OCI-LY1 (cell line): ENCODE measurements at regions not wholly inside any gene's neighbourhood (a gene's known extent, or its start where the extent isn't known, plus 50 kb on each side); places are given as distances from the start of the nearest gene placed in this dataset.

Experiments used
- H2AFZ ChIP-seq: fragments of 200-600 bp; sonication (generic), shearing (Covaris generic); 2 replicates; pipeline ENCODE4 v1.6.0; 2014; ENCODE audit warnings: antibody characterized with exemption, mild to moderate bottlenecking, low read length
- H3F3A ChIP-seq: fragments of 200-600 bp; sonication (generic), shearing (Covaris generic); 2 replicates; pipeline ENCODE4 v1.6.0; 2014; ENCODE audit warnings: mild to moderate bottlenecking, antibody characterized with exemption, low read length, moderate library complexity; ENCODE audit not compliant: insufficient read depth
- H3K27ac ChIP-seq: fragments of 200-600 bp; sonication (generic); 2 replicates; pipeline ENCODE4 v1.5.1; 2014; ENCODE audit warnings: low read length, mixed run types, mild to moderate bottlenecking, low read depth; ENCODE audit not compliant: poor library complexity, severe bottlenecking
- H3K27me3 ChIP-seq: fragments of 200-600 bp; sonication (generic); 2 replicates; pipeline ENCODE4 v1.6.0; 2014; ENCODE audit warnings: antibody characterized with exemption, mild to moderate bottlenecking, low read length, moderate library complexity; ENCODE audit not compliant: insufficient read depth
- H3K36me3 ChIP-seq: fragments of 200-600 bp; sonication (generic); 2 replicates; pipeline ENCODE4 v1.6.1; 2014; ENCODE audit warnings: mild to moderate bottlenecking, antibody characterized with exemption, low read length, moderate library complexity, mixed read lengths; ENCODE audit not compliant: insufficient read depth
- H3K4me1 ChIP-seq: fragments of 200-600 bp; sonication (generic); 2 replicates; pipeline ENCODE4 v1.5.1; 2014; ENCODE audit warnings: mild to moderate bottlenecking, low read length, moderate library complexity; ENCODE audit not compliant: insufficient read depth, severe bottlenecking
- H3K4me2 ChIP-seq: fragments of 200-600 bp; sonication (generic), shearing (Covaris generic); 2 replicates; pipeline ENCODE4 v1.6.1; 2014; ENCODE audit warnings: low read length
- H3K4me3 ChIP-seq: fragments of 200-600 bp; sonication (generic); 2 replicates; pipeline ENCODE4 v1.5.1; 2014; ENCODE audit warnings: low read length, low read depth, mild to moderate bottlenecking, mixed read lengths; ENCODE audit not compliant: poor library complexity, severe bottlenecking
- H3K79me2 ChIP-seq: fragments of 200-600 bp; shearing (Covaris generic); 2 replicates; pipeline ENCODE4 v1.6.1; 2016; ENCODE audit warnings: mixed run types, low read length, mixed read lengths; ENCODE audit not compliant: insufficient read depth
- H3K9ac ChIP-seq: fragments of 200-600 bp; sonication (generic), shearing (Covaris generic); 2 replicates; pipeline ENCODE4 v1.6.1; 2014; ENCODE audit warnings: mild to moderate bottlenecking, low read length, mixed read lengths
- H3K9me2 ChIP-seq: fragments of 200-600 bp; sonication (generic), shearing (Covaris generic); 2 replicates; pipeline ENCODE4 v1.6.1; 2014; ENCODE audit warnings: low read depth, mild to moderate bottlenecking, low read length, mixed read lengths
- H3K9me3 ChIP-seq: fragments of 200-600 bp; shearing (Covaris generic); 2 replicates; pipeline ENCODE4 v1.6.1; 2014; ENCODE audit warnings: low read length, mixed read lengths
- H4K20me1 ChIP-seq: fragments of 200-600 bp; sonication (generic), shearing (Covaris generic); 2 replicates; pipeline ENCODE4 v1.6.0; 2016; ENCODE audit warnings: mild to moderate bottlenecking, low read length; ENCODE audit not compliant: insufficient read depth
- EZH2 ChIP-seq: fragments of 200-600 bp; sonication (generic), shearing (Covaris generic); IDR thresholded peaks from 2 replicates; pipeline ENCODE4 v1.8.0; 2017; ENCODE audit warnings: borderline replicate concordance, mixed run types, mild to moderate bottlenecking, antibody characterized with exemption, low read length, moderate library complexity, mixed read lengths
- TF ChIP-seq, protein P1 (sequence below): fragments of 200-600 bp; sonication (generic), shearing (Covaris generic); IDR thresholded peaks from 2 replicates; pipeline ENCODE4 v1.5.1; 2017; ENCODE audit warnings: mild to moderate bottlenecking, antibody characterized with exemption, low read length, moderate library complexity, mixed read lengths

DNA sequence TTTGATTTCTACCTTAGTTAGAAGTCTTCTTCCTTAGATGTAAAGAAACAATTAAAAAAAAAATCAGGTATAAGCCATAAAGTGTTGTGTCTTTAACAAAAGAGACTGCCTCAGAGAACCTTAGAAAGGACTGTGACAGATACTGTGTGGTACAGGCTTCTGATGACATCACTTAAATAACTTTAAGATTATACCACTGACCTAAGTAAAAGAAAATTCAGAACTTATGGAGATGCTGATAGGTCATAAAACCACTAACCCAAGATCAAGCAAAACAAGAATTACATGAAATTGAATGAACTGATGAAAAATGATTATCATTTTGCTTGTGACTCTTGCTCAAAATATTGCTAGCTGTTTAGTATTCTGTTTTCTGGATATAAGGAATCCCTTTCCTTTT is 220.8 kb downstream of the NRIP1 start:
- Histone ChIP-seq H3K27me3 (no peaks in the 10 kb centered on the region), H3K27ac (no peak overlapping the region), H4K20me1 (no peaks in the 10 kb centered on the region), H3F3A (no peaks in the 10 kb centered on the region), H3K9me3 (no peaks in the 10 kb centered on the region), H3K36me3 (no peaks in the 10 kb centered on the region), H3K9me2 (no peaks in the 10 kb centered on the region), H3K4me1 (no peaks in the 10 kb centered on the region), H3K9ac (no peak overlapping the region), H3K4me3 (no peak overlapping the region), H2AFZ (no peak overlapping the region), H3K4me2 (no peak overlapping the region), H3K79me2 (no peaks in the 10 kb centered on the region)
- TF ChIP-seq EZH2, result no peak
- TF ChIP-seq, protein P1, sequence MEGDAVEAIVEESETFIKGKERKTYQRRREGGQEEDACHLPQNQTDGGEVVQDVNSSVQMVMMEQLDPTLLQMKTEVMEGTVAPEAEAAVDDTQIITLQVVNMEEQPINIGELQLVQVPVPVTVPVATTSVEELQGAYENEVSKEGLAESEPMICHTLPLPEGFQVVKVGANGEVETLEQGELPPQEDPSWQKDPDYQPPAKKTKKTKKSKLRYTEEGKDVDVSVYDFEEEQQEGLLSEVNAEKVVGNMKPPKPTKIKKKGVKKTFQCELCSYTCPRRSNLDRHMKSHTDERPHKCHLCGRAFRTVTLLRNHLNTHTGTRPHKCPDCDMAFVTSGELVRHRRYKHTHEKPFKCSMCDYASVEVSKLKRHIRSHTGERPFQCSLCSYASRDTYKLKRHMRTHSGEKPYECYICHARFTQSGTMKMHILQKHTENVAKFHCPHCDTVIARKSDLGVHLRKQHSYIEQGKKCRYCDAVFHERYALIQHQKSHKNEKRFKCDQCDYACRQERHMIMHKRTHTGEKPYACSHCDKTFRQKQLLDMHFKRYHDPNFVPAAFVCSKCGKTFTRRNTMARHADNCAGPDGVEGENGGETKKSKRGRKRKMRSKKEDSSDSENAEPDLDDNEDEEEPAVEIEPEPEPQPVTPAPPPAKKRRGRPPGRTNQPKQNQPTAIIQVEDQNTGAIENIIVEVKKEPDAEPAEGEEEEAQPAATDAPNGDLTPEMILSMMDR, result no peak

DNA sequence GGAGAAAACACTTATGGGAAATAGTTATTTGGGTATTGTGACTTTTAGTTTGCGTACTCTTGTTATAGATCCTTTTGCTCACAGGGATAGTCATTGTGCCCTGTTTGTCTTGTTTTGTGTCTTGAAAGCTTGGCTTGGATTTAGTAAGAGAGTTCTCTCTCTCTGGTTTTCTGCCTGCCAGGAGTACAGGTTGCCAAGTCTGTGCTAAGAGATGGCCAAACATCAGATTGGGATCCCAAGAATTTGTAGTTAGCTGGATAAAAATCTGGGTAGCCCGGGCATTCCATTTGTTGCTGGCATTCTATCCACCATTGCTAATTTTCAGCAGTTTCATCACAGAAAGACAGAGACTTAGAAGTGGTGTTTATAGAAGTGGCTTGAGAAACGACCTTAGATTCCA is 222.2 kb downstream of the NRIP1 start:
- H3K27me3 ChIP-seq, result no peaks in the 10 kb centered on the region
- H3F3A ChIP-seq, result no peaks in the 10 kb centered on the region
- no peak overlapping the region for H3K27ac ChIP-seq
- H2AFZ ChIP-seq, result no peak overlapping the region
- no peak overlapping the region for H3K4me3 ChIP-seq
- no peaks in the 10 kb centered on the region for H3K79me2 ChIP-seq
- H3K9me2 ChIP-seq, result no peaks in the 10 kb centered on the region
- no peaks in the 10 kb centered on the region for H4K20me1 ChIP-seq
- no peaks in the 10 kb centered on the region for H3K9me3 ChIP-seq
- H3K9ac ChIP-seq, result no peak overlapping the region
- no peaks in the 10 kb centered on the region for H3K4me1 ChIP-seq
- TF ChIP-seq, protein P1, result no peak
- TF ChIP-seq EZH2, result no peak
- no peak overlapping the region for H3K4me2 ChIP-seq
- no peaks in the 10 kb centered on the region for H3K36me3 ChIP-seq

DNA sequence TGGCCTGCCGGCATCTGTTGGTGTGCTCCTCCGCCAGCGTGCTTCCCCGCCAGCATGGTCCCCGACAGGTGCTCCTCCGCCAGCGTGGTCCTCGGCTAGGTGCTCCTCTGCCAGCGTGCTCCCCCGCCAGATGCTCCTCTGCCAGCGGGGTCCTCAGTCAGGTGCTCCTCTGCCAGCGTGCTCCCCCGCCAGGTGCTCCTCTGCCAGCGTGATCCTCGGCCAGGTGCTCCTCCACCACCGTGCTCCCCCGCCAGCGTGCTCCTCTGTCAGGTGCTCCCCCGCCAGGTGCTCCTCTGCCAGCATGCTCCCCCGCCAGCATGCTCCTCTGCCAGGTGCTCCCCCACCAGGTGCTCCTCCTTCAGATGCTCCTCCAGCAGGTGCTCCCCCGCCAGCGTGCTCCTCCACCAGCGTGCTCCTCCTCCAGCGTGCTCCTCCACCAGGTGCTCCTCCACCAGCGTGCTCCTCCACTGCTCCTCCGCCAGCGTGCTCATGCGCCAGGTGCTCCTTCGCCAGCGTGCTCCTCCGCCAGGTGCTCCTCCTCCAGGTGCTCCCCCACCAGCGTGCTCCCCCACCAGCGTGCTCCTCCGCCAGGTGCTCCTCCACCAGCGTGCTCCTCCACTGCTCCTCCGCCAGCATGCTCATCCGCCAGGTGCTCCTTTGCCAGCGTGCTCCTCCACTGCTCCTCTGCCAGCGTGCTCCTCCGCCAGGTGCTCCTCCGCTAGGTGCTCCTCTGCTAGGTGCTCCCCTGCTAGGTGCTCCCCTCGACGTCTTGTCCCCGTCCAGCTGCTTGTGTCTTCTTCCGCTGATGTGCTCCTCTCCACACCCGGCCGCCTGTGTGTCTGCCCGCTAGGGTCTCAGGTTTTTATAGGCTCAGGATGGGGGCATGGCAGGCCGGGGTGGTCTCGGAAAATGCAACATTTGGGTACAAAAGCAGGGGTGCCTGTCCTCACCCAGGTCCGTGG is 223.0 kb downstream of the NRIP1 start:
- H3K27me3 ChIP-seq, result no peaks in the 10 kb centered on the region
- H3K79me2 ChIP-seq, result no peaks in the 10 kb centered on the region
- no peaks in the 10 kb centered on the region for H3F3A ChIP-seq
- no peaks in the 10 kb centered on the region for H4K20me1 ChIP-seq
- no peaks in the 10 kb centered on the region for H3K4me1 ChIP-seq
- H3K4me2 ChIP-seq, result no peak overlapping the region
- no peaks in the 10 kb centered on the region for H3K9me3 ChIP-seq
- H2AFZ ChIP-seq, result no peak overlapping the region
- no peak overlapping the region for H3K9ac ChIP-seq
- H3K27ac ChIP-seq, result no peak overlapping the region
- TF ChIP-seq, protein P1, result no peak
- TF ChIP-seq EZH2, result no peak
- H3K4me3 ChIP-seq, result no peak overlapping the region
- H3K36me3 ChIP-seq, result no peaks in the 10 kb centered on the region
- no peaks in the 10 kb centered on the region for H3K9me2 ChIP-seq
